WTC11 (cell line): ENCODE measurements at regions not wholly inside any gene's neighbourhood (a gene's known extent, or its start where the extent isn't known, plus 50 kb on each side); places are given as distances from the start of the nearest gene placed in this dataset.

ENCODE experiments used
- ATAC-seq: fragments of 200-7000 bp; cut with Tn5 transposase; 2 replicates; pipeline ENCODE4 v1.10.0; 2021; ENCODE audit warnings: mild to moderate bottlenecking, moderate library complexity
- CTCF ChIA-PET: fragments of 300-600 bp; sonication (Branson Sonifier 250); formaldehyde crosslinking; loops from one replicate; lab custom pipeline; 2021; ENCODE audit warnings: antibody characterized with exemption; lab: Charles Lee
- POLR2A ChIA-PET: fragments of 350-600 bp; sonication (Branson Sonifier 250); formaldehyde crosslinking; loops from one replicate; lab custom pipeline; 2021; ENCODE audit warnings: antibody characterized with exemption; lab: Charles Lee
- DNase-seq: peaks from one replicate; pipeline ENCODE4 v3.0.0; 2021; ENCODE audit warnings: low spot score
- H3K27ac Mint-ChIP-seq: 2 replicates; pipeline ENCODE4 v1.8.0; 2021; ENCODE audit warnings: mixed read lengths
- H3K27me3 Mint-ChIP-seq: 2 replicates; pipeline ENCODE4 v1.8.0; 2021; ENCODE audit warnings: low read depth, mild to moderate bottlenecking, moderate library complexity, mixed read lengths
- H3K36me3 Mint-ChIP-seq: 2 replicates; pipeline ENCODE4 v1.8.0; 2021; ENCODE audit warnings: mixed read lengths
- H3K4me1 Mint-ChIP-seq: 2 replicates; pipeline ENCODE4 v1.8.0; 2022; ENCODE audit warnings: mixed read lengths
- H3K4me3 Mint-ChIP-seq: 2 replicates; pipeline ENCODE4 v1.8.0; 2021; ENCODE audit warnings: mild to moderate bottlenecking, moderate library complexity, mixed read lengths
- H3K9me3 Mint-ChIP-seq: 2 replicates; pipeline ENCODE4 v1.8.0; 2021; ENCODE audit warnings: mixed read lengths
- ATF6 ChIP-seq: sonication (generic); formaldehyde crosslinking; IDR thresholded peaks from 2 replicates; pipeline ENCODE4 v1.8.1; 2023; ENCODE audit warnings: mild to moderate bottlenecking, missing genetic modification reagents
- CDX4 ChIP-seq: fragments of 250-450 bp; sonication (Bioruptor Pico); IDR thresholded peaks from 2 replicates; pipeline ENCODE4 v1.9.0; 2021; ENCODE audit warnings: moderate library complexity, mild to moderate bottlenecking, inconsistent platforms, borderline replicate concordance
- CREM ChIP-seq: sonication (generic); formaldehyde crosslinking; IDR thresholded peaks from 2 replicates; pipeline ENCODE4 v1.8.1; 2022; ENCODE audit warnings: mild to moderate bottlenecking, missing genetic modification reagents, moderate library complexity
- CTCF ChIP-seq: fragments of 200-600 bp; IDR thresholded peaks from 2 replicates; pipeline ENCODE4 v1.8.0; 2022; ENCODE audit warnings: antibody characterized with exemption
- E2F4 ChIP-seq: sonication (generic); formaldehyde crosslinking; IDR thresholded peaks from 2 replicates; pipeline ENCODE4 v1.8.1; 2022; ENCODE audit warnings: low read depth, mild to moderate bottlenecking, moderate library complexity, missing genetic modification reagents, borderline replicate concordance
- ELF4 ChIP-seq: sonication (generic); formaldehyde crosslinking; IDR thresholded peaks from 2 replicates; pipeline ENCODE4 v1.8.1; 2022; ENCODE audit warnings: low read depth, mild to moderate bottlenecking, moderate library complexity, missing genetic modification reagents
- FOXJ3 ChIP-seq: sonication (generic); formaldehyde crosslinking; IDR thresholded peaks from 2 replicates; pipeline ENCODE4 v1.9.0; 2021; ENCODE audit warnings: missing genetic modification reagents, mild to moderate bottlenecking, borderline replicate concordance
- GTF2I ChIP-seq: fragments of 250-450 bp; sonication (Bioruptor Pico); conservative IDR thresholded peaks from 2 replicates; pipeline ENCODE4 v1.4.0; 2021; ENCODE audit warnings: mild to moderate bottlenecking
- JAZF1 ChIP-seq: fragments of 250-450 bp; sonication (Bioruptor Pico); IDR thresholded peaks from 2 replicates; pipeline ENCODE4 v1.9.0; 2021; ENCODE audit warnings: moderate library complexity, mild to moderate bottlenecking, inconsistent platforms
- JUN ChIP-seq: sonication (generic); formaldehyde crosslinking; IDR thresholded peaks from 2 replicates; pipeline ENCODE4 v1.8.0; 2023; ENCODE audit warnings: mild to moderate bottlenecking, missing genetic modification reagents
- MAX ChIP-seq: sonication (generic); formaldehyde crosslinking; IDR thresholded peaks from 2 replicates; pipeline ENCODE4 v1.8.0; 2022; ENCODE audit warnings: mild to moderate bottlenecking, missing genetic modification reagents
- NFATC4 ChIP-seq: fragments of 250-450 bp; sonication (Bioruptor Pico); IDR thresholded peaks from 2 replicates; pipeline ENCODE4 v1.9.0; 2021; ENCODE audit warnings: mild to moderate bottlenecking
- OVOL2 ChIP-seq: fragments of 250-450 bp; sonication (Bioruptor Pico); IDR thresholded peaks from 2 replicates; pipeline ENCODE4 v1.9.0; 2021; ENCODE audit warnings: mild to moderate bottlenecking, borderline replicate concordance
- PREB ChIP-seq: sonication (generic); formaldehyde crosslinking; IDR thresholded peaks from 2 replicates; pipeline ENCODE4 v1.8.1; 2022; ENCODE audit warnings: mild to moderate bottlenecking, missing genetic modification reagents, moderate library complexity, borderline replicate concordance
- PRRX2 ChIP-seq: fragments of 250-450 bp; sonication (Bioruptor Pico); IDR thresholded peaks from 2 replicates; pipeline ENCODE4 v1.8.0; 2021; ENCODE audit warnings: mild to moderate bottlenecking
- SOX15 ChIP-seq: fragments of 250-450 bp; sonication (Bioruptor Pico); IDR thresholded peaks from 2 replicates; pipeline ENCODE4 v1.9.0; 2021; ENCODE audit warnings: mild to moderate bottlenecking
- TEAD1 ChIP-seq: sonication (generic); formaldehyde crosslinking; IDR thresholded peaks from 2 replicates; pipeline ENCODE4 v1.8.0; 2022; ENCODE audit warnings: mild to moderate bottlenecking, missing genetic modification reagents
- TP53 ChIP-seq: sonication (generic); formaldehyde crosslinking; IDR thresholded peaks from 2 replicates; pipeline ENCODE4 v1.8.1; 2023; ENCODE audit warnings: mild to moderate bottlenecking, missing genetic modification reagents
- ZNF232 ChIP-seq: sonication (generic); formaldehyde crosslinking; IDR thresholded peaks from 2 replicates; pipeline ENCODE4 v1.8.0; 2022; ENCODE audit warnings: mild to moderate bottlenecking, missing genetic modification reagents
- ZNF423 ChIP-seq: fragments of 250-450 bp; sonication (Bioruptor Pico); IDR thresholded peaks from 2 replicates; pipeline ENCODE4 v2.1.2; 2022; ENCODE audit warnings: mild to moderate bottlenecking, moderate library complexity
- ZNF671 ChIP-seq: fragments of 250-450 bp; sonication (Bioruptor Pico); IDR thresholded peaks from 2 replicates; pipeline ENCODE4 v1.8.0; 2021; ENCODE audit warnings: mild to moderate bottlenecking

GRCh38 chr4:115780835-115781234, 667.4 kb upstream of the NDST4 start:
- Mint-ChIP-seq H3K9me3 (no peaks in the 10 kb centered on the region), H3K27ac (no peak overlapping the region), H3K36me3 (no peaks in the 10 kb centered on the region), H3K27me3 (no peaks in the 10 kb centered on the region), H3K4me3 (no peak overlapping the region), H3K4me1 (peaks cover 8% of the 10 kb centered on the region)
- ChIA-PET POLR2A (interaction anchor here (0.8 kb wide), 1 partner anchor 55 kb away, joined by 3 read pairs; no protein-coding TSS in a partner anchor), CTCF (interaction anchor here (1.0 kb wide), 2 partner anchors 8 to 547 kb away, joined by 3 to 4 read pairs; no protein-coding TSS in a partner anchor)
- ATAC-seq (no peak), DNase-seq (no peak)
- TF ChIP-seq JAZF1 (CRISPR knock-in tag), result no peak
- TF ChIP-seq TP53, result no peak

GRCh38 chr4:115780268-115780667, 666.8 kb upstream of the NDST4 start:
- DNase-seq, result no peak
- CTCF ChIA-PET, result interaction anchor here (1.0 kb wide), 2 partner anchors 8 to 546 kb away, joined by 3 to 4 read pairs; no protein-coding TSS in a partner anchor
- ATAC-seq, result no peak

GRCh38 chr4:115770046-115770543, 656.7 kb upstream of the NDST4 start:
- POLR2A ChIA-PET, result no interaction called here
- ATAC-seq (no peak), DNase-seq (no peak)
- CTCF ChIA-PET, result no interaction called here
- TF ChIP-seq CTCF (no peak), E2F4 (CRISPR knock-in tag) (no peak), FOXJ3 (CRISPR knock-in tag) (no peak)
- H3K27me3 Mint-ChIP-seq, result no peaks in the 10 kb centered on the region
- no peaks in the 10 kb centered on the region for H3K9me3 Mint-ChIP-seq
- no peaks in the 10 kb centered on the region for H3K4me1 Mint-ChIP-seq
- H3K27ac Mint-ChIP-seq, result no peak overlapping the region
- no peak overlapping the region for H3K4me3 Mint-ChIP-seq
- no peaks in the 10 kb centered on the region for H3K36me3 Mint-ChIP-seq

More at GRCh38 chr4:115780268-115780667, 666.8 kb upstream of the NDST4 start:
- POLR2A ChIA-PET, result interaction anchor here (0.8 kb wide), 1 partner anchor 55 kb away, joined by 3 read pairs; no protein-coding TSS in a partner anchor
- no peaks in the 10 kb centered on the region for H3K9me3 Mint-ChIP-seq
- no peaks in the 10 kb centered on the region for H3K36me3 Mint-ChIP-seq
- no peak overlapping the region for H3K27ac Mint-ChIP-seq
- H3K4me3 Mint-ChIP-seq, result no peak overlapping the region
- H3K4me1 Mint-ChIP-seq, result peaks cover 8% of the 10 kb centered on the region
- TF ChIP-seq MAX (no peak), GTF2I (CRISPR knock-in tag) (no peak), OVOL2 (CRISPR knock-in tag) (no peak), ZNF232 (no peak), ATF6 (CRISPR knock-in tag) (no peak), JUN (CRISPR knock-in tag) (no peak), SOX15 (CRISPR knock-in tag) (no peak)
- H3K27me3 Mint-ChIP-seq, result no peaks in the 10 kb centered on the region

- TF ChIP-seq PREB (CRISPR knock-in tag), result no peak
- TF ChIP-seq CDX4 (CRISPR knock-in tag), result no peak
- TF ChIP-seq JAZF1 (CRISPR knock-in tag), result no peak
- no peak for TF ChIP-seq TEAD1 (CRISPR knock-in tag)
- no peak for TF ChIP-seq ELF4 (CRISPR knock-in tag)
- TF ChIP-seq PRRX2 (CRISPR knock-in tag), result no peak
- no peak for TF ChIP-seq ZNF423 (CRISPR knock-in tag)
- no peak for TF ChIP-seq NFATC4 (CRISPR knock-in tag)
- no peak for TF ChIP-seq CREM (CRISPR knock-in tag)
- no peak for TF ChIP-seq ZNF671 (CRISPR knock-in tag)
- Mint-ChIP-seq H3K9me3 (peaks cover 5% of the 10 kb centered on the region), H3K27ac (no peak overlapping the region), H3K36me3 (no peaks in the 10 kb centered on the region), H3K27me3 (no peaks in the 10 kb centered on the region), H3K4me3 (no peak overlapping the region), H3K4me1 (no peaks in the 10 kb centered on the region)
- ATAC-seq (no peak), DNase-seq (no peak)
- CTCF ChIA-PET, result no interaction called here
- POLR2A ChIA-PET, result no interaction called here
Measured at GRCh38 chr4:115769396-115769795, 656.0 kb upstream of the NDST4 start.
